NCI-H128 (cell line): ENCODE measurements at regions not wholly inside any gene's neighbourhood (a gene's known extent, or its start where the extent isn't known, plus 50 kb on each side); places are given as distances from the start of the nearest gene placed in this dataset.
"Not testable (repeated sequence)": the region's sequence is repeated elsewhere in the genome, so short reads cannot be mapped to it uniquely, and the experiment has no call there.

Experiments
- DNase-seq: peaks from one replicate; lab custom pipeline; 2025; ENCODE audit not compliant: unreplicated experiment; lab: John Stamatoyannopoulos, UW

DNA sequence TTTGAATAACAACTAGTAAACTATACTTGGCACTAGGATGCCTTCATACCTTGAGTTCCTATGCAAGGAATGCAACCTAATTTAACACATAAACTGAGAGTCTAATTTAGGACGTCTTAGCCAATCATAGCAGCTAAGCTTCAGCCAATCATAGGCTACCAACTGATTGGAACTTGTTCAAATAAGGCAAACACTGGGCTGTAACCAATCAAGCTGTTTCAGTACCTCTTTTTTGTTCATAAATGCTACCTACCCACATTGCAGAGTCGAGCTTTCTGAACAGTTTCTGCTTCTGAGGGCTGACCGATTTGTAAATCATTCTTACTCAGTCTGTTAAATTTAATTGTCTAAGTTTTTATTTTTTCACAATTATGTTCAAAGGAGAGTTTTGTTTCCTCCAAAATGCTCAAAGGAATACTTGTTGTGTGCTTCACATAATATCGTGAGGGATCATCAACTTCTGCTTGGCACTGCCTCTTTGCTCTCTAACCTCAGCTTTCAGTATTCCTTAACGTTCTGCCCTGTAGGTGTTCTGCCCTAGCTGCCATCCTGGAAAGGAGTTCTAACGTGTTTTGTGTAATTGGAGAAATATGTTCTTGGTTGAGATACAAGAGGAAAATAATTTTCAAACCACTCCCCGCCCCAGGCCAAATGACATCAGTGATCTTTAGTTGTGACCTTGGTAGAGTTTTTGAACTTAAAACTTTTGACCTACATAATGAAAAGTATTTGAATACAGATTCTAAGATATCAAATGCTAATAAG is 380.4 kb upstream of the MIS18BP1 start:
- no peak for DNase-seq

DNA sequence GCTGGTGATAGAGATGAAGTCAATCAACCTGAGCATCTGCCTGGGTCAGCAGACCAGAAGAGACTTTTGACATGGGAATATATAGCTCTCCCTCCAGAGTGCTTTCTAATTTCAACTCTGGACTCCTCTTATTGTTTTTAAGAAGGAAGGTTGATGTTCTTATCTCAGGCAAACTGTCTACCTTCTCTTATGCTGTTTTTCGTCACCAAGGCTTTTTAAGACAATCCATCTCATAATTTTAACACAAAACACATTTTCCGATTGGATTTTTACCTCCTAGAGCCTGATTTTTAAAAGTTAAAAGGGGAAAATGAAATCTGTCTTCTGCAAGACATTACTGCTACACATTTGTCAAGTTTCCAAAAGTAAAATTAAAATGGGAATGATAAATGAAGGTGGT is 368.7 kb upstream of the MIS18BP1 start:
- DNase-seq, result no peak

DNA sequence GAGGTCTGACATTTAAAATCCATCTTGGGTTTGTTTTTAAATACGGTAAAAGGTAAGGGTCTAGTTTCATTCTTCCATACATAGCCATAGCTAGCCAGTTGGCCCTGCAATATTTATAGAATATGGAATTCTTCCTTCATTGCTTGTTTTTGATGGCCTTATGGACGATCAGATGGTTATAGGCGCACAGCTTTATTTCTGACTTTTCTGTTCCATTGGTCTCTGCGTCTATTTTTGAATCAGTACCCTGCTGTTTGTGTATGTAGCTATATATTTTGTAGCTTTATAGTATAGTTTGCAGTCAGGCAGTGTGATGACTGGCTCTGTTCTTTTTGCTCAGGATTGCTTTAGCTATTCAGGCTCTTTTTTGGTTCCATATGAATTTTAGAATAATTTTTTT is 366.8 kb upstream of the MIS18BP1 start:
- DNase-seq, result no peak

DNA sequence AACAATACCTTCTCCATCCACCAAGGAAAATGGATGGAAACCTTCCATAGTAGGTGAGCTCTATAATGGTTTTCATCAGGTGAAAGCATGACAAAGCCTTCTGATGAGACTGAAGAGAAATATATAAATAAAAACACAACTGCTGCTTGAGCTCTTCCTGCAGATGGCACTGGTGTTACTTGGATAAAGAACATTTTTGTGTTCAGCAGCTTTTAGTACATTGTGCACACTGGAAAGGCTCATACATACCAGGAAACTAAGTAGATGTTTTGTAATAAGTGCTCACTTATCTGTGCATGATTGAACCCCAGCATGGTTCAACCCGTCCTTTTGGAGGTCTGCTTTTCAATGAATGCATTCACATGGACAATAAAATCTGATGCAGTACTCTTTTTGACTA is 357.3 kb upstream of the MIS18BP1 start:
- DNase-seq, result no peak

DNA sequence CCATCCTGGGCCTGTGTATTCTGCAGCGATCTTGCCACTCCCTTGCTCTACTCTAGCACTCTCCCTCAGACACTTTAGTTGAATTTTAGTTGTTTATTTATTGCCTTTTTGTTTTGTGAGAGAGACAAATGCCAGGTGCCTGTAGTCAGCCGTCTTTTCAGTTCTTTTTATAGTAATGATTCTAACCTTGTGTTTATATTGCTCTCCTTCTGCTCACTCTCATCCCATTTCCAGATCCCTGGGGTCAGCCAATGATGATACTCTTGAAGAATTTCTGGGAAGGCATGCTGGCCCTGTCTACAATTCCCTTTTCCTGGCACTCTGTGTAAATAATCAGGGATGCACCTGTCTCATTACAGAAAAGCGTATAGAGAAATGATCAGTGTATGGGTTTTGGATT is 334.1 kb upstream of the MIS18BP1 start:
- DNase-seq, result no peak

DNA sequence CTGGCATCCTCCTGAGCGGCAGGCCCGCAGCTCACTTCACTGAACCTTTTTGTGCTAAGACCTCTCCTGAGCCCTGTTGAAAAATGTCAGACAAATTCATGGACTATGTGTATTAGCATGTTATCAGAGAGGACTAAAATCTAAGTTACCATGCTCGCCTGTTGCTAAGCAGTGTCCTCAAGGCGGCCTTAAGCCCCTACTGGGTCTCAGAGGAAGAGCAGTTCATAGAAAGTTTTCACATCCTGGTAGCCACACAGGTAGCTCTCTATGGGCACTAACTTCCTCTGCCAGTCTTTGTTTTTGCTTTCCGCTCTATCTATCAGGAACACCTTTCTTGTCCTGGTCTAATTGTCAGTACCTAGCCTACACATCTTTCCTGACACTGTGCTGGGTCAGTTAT is 306.6 kb upstream of the MIS18BP1 start:
- DNase-seq, result no peak

DNA sequence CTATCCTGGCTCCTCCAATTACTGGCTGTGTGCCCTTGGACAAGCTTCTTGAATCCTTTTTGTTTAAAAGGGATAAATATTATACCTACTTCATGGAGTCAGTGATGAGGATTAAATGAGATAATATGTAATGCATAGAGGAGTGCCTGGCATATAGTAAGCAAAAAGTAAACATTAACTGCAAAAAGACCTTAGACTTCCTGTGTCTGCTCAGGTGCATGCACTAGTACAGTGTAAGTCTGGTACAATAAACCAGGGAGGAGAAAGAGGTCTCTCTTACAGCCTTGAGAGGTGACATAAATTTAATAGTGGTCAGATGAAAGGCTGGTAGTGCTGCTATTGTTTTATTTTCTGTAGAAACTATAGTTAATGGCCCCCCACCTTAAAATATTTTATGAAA is 305.2 kb upstream of the MIS18BP1 start:
- no peak for DNase-seq

DNA sequence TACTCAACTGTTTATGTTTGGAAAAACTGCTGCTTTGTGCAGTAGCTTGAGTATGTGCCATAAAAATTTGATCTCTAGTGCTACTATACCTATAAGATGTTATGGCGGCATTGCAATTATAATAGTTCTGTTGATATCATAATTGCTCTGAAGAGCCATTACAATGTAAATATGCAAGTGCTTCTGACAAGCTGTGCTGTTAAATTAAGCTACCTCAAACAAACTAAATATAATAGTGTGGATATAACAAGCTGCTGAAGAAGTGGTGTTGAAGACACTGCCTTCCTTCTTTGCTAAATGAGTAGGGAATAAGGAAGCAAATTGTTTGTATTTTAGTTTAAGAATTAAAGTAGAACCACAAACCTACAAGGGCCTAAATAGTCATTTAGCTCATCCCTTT is 301.0 kb upstream of the MIS18BP1 start:
- no peak for DNase-seq

DNA sequence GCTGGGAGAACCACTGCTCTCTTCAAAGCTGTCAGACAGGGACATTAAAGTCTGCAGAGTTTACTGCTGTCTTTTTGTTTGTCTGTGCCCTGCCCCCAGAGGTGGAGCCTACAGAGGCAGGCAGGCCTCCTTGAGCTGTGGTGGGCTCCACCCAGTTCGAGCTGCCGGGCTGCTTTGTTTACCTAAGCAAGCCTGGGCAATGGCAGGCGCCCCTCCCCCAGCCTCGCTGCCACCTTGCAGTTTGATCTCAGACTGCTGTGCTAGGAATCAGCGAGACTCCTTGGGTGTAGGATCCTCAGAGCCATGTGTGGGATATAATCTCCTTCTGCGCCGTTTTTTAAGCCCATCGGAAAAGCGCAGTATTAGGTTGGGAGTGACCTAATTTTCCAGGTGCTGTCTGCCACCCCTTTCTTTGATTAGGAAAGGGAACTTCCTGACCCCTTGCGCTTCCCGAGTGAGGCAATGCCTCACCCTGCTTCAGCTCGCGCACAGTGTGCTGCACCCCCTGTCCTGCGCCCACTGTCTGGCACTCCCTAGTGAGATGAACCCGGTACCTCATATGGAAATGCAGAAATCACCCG is 298.3 kb upstream of the MIS18BP1 start:
- DNase-seq, result not testable (repeated sequence)

DNA sequence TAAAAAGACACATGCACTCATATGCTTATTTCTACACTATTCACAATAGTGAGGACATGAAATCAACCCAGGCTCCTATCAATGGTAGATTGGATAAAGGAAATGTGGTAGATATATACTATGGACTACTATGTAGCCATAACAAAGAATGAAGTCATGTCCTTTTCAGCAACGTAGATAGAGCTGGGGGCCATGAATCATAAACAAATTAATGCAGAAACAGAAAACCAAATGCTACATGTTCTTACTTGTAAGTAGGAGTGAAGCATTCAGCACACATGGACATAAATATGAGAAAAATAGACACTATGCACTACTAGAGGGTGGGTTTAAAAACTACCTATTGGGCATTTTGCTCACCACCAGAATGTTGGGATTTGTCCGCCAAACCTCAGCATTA is 278.0 kb upstream of the MIS18BP1 start:
- no peak for DNase-seq

DNA sequence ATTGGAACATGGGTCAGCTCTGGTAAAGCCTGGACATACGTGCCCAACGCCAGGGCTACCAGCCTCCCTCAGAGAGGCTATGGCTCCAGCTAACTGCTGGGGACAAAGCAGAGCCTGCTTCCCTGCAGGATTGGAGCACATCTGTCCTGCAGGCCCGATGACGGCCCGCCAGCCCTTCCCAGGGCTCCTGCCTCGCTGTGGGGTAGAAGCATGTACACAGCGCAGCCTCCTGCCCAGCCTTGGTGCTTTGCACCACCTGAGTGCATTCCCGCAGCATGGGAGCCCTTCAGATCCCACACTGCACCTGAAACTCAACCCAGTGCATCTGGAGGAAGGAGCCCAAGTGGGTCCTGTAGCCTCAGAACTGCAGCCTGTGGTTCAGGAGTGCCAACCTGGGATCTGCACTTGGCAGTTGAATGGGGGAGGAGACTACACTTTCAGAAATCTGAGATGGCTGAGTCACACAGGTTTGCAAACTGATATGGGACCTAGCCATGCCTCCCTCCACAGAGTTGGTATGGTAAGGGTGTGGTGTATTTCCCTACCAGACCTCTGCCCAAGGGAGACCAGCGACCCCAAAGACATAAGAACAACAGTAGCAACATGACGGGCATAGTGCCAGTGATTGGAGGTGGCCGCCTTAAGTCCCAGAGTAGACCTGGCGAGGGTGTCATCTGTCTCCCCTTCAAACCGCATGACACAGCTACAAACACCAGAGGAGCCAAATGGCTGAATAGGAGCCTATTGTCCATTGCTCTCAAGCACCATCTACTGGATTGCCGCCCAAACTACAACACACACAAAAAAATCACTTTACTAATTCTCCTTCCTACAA is 273.9 kb upstream of the MIS18BP1 start:
- peak; percentile 38 for DNase-seq

DNA sequence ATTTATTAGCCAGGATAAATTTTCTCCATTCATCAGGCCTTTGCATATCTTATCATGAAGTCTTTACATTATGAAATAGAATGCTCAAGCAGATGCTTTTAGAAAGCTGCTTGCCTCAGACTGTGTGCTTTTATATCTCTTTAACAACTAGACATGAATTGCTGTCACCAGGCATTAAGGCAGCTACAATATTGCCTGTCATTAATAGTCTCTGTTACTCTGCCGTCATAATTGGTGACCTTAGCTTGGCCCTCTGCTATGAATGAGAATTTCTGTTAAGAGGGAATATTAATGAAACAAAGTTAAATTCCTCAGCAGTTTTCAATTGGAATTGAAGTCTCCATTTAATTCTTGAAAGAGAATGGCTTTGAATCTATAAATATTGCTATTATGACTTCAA is 266.8 kb upstream of the MIS18BP1 start:
- DNase-seq, result no peak

DNA sequence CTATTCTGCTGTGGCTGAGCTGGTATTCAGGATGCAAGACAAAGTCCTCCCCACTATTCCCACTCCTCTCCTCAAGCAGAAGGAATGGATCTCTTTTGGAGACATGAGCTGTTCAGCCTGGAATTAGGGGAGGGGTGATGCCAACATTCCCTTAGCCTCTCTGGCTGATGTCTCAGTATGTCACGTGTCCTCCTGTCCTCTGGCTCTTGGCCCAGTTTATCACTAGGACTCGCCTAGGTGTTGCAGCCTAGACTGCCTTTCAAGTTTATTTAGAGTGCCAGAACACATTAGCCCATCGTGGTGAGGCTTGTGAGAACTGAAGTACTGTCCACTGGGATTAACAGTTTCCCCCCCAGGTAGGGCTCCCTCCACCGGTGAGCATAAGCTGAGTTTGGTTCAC is 239.9 kb upstream of the MIS18BP1 start:
- DNase-seq, result no peak

DNA sequence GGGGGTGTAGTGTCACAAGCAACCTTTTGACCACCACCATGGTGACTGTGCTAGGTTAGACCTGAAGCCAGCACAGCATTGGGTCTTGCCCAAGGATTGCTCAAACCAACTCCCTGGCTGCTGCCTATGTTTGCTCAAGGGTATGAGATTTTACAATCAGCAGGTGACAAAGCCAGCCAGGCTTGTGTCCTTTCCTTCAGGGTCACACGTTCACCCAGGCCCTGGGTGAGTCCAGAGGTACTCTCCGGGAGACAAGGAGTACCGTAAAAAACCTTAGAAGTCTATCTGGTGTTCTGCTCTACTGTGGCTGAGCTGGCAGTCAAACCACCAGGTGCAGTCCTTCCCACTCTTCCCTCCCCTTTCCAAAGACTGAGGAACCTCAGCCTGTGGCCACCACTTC is 238.9 kb upstream of the MIS18BP1 start:
- DNase-seq, result no peak

DNA sequence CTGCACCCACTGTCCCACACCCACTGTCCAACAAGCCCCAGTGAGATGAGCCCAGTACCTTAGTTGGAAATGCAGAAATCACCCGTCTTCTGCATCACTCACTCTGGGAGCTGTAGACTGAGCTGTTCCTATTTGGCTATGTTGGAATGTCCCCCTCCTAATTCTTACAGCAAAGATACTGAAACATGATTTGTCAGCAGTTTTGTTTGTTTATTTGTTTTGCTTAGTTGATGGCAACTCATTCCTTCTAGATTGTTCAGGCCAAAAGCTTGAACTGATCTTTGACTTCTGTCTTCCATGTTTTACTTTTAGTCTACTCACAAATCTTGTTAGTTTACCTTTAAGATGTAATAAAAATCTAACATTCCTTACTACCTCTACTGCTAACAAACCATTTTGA is 233.6 kb upstream of the MIS18BP1 start:
- DNase-seq, result no peak

DNA sequence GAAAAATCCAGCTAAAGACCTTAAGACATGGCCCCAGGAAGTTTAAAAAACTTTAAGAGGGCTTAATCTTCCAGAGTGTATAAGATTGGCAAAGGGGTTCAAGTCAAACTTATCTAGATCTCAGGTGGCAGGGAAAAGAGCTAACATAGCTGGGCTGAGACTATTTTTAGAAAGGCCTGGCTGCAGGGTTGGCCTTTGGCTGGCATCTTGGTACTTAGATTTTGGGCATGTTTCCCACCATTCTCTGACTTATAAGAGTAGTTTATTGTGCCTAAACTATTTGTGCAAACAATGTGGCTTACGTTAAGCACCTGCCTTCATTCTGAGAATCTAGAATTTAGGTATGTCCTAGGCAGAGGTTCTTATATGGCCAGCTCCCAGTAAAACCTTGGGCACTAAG is 214.0 kb upstream of the MIS18BP1 start:
- DNase-seq, result no peak

DNA sequence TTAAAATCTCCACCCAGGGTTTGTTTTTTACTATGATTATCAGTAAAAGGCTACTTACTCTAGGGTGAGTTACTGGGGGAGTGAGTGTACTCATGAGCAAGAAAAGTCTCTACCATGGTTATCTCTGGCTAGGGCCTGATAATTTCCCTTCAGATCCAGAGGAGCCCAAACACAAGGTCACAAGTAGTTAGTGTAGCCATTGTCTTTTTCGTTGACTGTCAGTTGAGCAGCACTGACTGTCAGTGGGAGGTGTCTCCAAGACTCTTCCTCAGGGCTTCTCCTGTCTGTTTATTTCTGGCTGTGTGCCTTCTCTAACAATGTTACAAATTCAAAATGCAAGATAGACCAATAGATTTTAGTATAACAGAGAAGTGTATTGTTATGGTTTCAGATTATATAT is 181.2 kb upstream of the MIS18BP1 start:
- no peak for DNase-seq

DNA sequence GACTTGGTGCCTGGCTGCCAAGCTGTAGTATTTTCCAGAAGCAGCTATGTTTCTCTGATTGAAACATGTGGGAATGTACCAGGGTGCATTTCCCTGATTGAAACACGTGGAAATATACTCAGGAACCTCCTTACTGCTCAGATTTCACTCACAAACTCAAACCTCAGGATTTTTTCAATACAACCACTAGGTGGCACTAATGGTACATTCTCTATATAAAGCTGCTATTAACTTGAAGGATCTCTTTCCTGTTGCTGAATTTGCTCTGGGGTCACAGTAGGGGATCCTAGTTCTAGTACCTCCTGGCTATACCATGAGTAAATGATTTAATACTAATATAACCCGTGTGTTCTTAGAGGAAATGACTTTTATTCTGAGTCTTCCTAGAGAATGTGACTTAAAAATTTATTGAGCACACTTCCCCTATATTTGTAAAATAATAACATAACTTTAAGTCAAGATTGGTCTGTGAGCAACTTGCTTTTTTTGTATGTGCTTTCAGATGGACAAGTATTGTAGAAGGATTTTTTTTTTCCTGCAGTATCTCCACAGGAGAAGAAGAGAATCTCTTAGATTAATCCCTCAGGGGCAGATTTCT is 173.8 kb upstream of the MIS18BP1 start:
- no peak for DNase-seq

DNA sequence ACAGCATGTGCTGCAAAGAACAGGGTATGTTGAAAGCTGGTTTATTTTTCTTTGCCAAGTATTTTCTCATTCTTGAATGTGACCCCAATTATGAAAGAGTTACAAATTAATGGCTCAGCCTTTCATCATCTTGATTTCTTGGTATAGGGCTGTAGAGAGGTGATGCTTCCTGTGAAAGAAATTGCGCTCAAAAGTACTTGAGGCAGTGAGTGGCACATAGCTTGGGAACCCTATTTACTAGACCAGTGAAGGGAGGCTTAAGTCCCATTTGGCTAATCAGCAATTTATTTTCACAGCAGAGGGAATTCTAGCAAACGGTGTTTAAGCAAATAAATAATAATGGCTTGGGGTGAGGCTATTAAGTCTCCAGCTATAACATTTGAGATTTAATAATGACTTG is 153.9 kb upstream of the MIS18BP1 start:
- DNase-seq, result no peak

DNA sequence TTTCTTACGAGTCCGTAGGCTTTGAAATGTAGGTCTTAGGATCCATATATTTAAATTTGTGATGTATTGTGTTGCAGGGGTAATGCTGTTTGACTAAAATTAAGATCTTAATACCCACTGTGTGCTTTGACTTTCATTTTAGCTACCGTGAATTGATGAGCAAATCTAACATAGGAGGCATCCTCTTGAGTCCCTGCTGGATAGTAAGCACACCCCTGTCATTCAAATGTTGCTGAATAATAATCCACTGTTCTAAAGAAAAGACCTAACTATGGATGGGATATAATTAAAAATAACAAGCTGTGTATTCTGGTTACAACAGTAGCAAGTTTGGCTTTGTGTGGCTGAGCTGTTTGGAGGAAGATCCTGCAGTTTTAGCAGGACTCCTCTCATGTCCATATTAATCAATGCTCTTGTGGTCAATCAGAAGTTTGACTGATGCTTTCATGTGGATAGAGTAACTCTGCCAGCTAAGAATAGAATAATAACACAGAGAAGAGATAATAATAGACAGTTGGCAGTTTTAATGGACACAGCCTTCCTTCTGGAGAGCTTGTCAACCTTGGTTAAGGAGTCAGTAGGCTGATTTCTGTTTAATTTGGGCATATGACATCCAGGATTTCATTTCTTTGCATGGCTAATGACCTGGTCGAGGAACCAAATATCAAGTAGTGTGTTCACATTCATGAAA is 148.1 kb upstream of the MIS18BP1 start:
- DNase-seq, result no peak

DNA sequence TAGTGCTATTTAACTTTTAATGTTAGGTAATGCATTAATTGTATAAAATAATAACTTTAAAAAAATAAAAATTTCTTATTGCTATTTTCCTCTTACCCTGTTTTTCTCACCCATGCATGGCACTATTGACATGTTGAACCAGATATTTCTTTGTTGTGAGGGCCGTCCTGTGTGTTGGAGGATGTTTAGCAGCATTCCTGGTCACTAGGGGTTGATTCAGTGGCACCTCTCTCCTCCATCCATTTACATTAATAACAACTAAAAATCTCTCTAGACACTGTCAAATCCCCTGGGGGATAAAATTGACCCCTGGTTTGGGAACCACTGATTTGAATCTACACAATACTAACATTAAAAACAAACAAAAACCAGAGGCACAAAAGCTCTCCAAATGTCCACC is 147.5 kb upstream of the MIS18BP1 start:
- no peak for DNase-seq
